GM23338 (cell line): ENCODE measurements at regions not wholly inside any gene's neighbourhood (a gene's known extent, or its start where the extent isn't known, plus 50 kb on each side); places are given as distances from the start of the nearest gene placed in this dataset.

Source experiments
- ATAC-seq: fragments of 200-7000 bp; cut with Tn5 transposase; 3 replicates; pipeline ENCODE4 v1.9.1; 2020
- DNase-seq: peaks from one replicate; pipeline ENCODE4 v3.0.0-alpha.2; 2015; ENCODE audit warnings: low spot score
- H2AFZ ChIP-seq: fragments of 200-600 bp; sonication (generic); 2 replicates; pipeline ENCODE4 v1.8.0; 2016; ENCODE audit warnings: antibody characterized with exemption, mild to moderate bottlenecking, moderate library complexity
- H3F3A ChIP-seq: fragments of 200-600 bp; sonication (generic); replicated peaks from 2 replicates; pipeline ENCODE4 v1.8.0; 2017; ENCODE audit warnings: antibody characterized with exemption, mixed run types, low read depth
- H3K27ac ChIP-seq: fragments of 200-600 bp; sonication (generic); 2 replicates; pipeline ENCODE4 v1.6.1; 2016; ENCODE audit warnings: low read depth
- H3K27me3 ChIP-seq: fragments of 200-600 bp; sonication (generic); 2 replicates; pipeline ENCODE4 v1.8.0; 2016; ENCODE audit warnings: mild to moderate bottlenecking, mixed run types, moderate library complexity; ENCODE audit not compliant: insufficient read depth
- H3K36me3 ChIP-seq: fragments of 200-600 bp; sonication (generic); 2 replicates; pipeline ENCODE4 v1.8.0; 2016; ENCODE audit warnings: mild to moderate bottlenecking; ENCODE audit not compliant: insufficient read depth
- H3K4me1 ChIP-seq: fragments of 200-600 bp; sonication (generic); 2 replicates; pipeline ENCODE4 v1.8.0; 2016; ENCODE audit warnings: mild to moderate bottlenecking, moderate library complexity; ENCODE audit not compliant: insufficient read depth
- H3K4me2 ChIP-seq: fragments of 200-600 bp; sonication (generic); 2 replicates; pipeline ENCODE4 v1.7.1; 2017; ENCODE audit warnings: mixed run types
- H3K4me3 ChIP-seq: fragments of 200-600 bp; sonication (generic); 2 replicates; pipeline ENCODE4 v1.6.1; 2016; ENCODE audit warnings: mixed run types
- H3K79me2 ChIP-seq: fragments of 200-600 bp; sonication (generic); replicated peaks from 2 replicates; pipeline ENCODE4 v1.8.0; 2017; ENCODE audit warnings: mild to moderate bottlenecking; ENCODE audit not compliant: insufficient read depth
- H3K9me2 ChIP-seq: fragments of 200-600 bp; sonication (generic); 2 replicates; pipeline ENCODE4 v1.8.0; 2017; ENCODE audit not compliant: insufficient read depth
- H4K20me1 ChIP-seq: fragments of 200-600 bp; sonication (generic); replicated peaks from 2 replicates; pipeline ENCODE4 v1.8.0; 2017; ENCODE audit warnings: mild to moderate bottlenecking; ENCODE audit not compliant: insufficient read depth
- H3K27ac Mint-ChIP-seq: 2 replicates; pipeline ENCODE4 v1.8.0; 2020; ENCODE audit warnings: inconsistent platforms, mild to moderate bottlenecking, moderate library complexity, mixed read lengths
- H3K27me3 Mint-ChIP-seq: 3 replicates; pipeline ENCODE4 v1.8.0; 2022; ENCODE audit warnings: low read depth, mild to moderate bottlenecking, moderate library complexity, mixed read lengths, inconsistent platforms; ENCODE audit not compliant: insufficient read depth, poor library complexity
- H3K36me3 Mint-ChIP-seq: 3 replicates; pipeline ENCODE4 v1.8.0; 2021; ENCODE audit warnings: low read depth, mild to moderate bottlenecking, inconsistent platforms, moderate library complexity, mixed read lengths
- H3K4me1 Mint-ChIP-seq: 3 replicates; pipeline ENCODE4 v1.8.0; 2020; ENCODE audit warnings: mild to moderate bottlenecking, inconsistent platforms, mixed read lengths
- H3K4me3 Mint-ChIP-seq: 3 replicates; pipeline ENCODE4 v1.8.0; 2021; ENCODE audit warnings: moderate library complexity, mild to moderate bottlenecking, inconsistent platforms, mixed read lengths
- H3K9me3 Mint-ChIP-seq: 3 replicates; pipeline ENCODE4 v1.8.0; 2020; ENCODE audit warnings: moderate library complexity, mild to moderate bottlenecking, inconsistent platforms, mixed read lengths
- CREB1 ChIP-seq: fragments of 250-450 bp; sonication (Bioruptor Pico); IDR thresholded peaks from 2 replicates; pipeline ENCODE4 v1.5.0; 2020; ENCODE audit warnings: low read depth, mild to moderate bottlenecking, moderate library complexity
- EZH2 ChIP-seq: fragments of 200-600 bp; sonication (generic); IDR thresholded peaks from one replicate; pipeline ENCODE4 v1.8.0; 2017; ENCODE audit warnings: antibody characterized with exemption, mild to moderate bottlenecking, low read depth; ENCODE audit not compliant: unreplicated experiment
- EZH2phosphoT487 ChIP-seq: fragments of 200-600 bp; sonication (generic); IDR thresholded peaks from one replicate; pipeline ENCODE4 v1.8.1; 2018; ENCODE audit warnings: antibody characterized with exemption; ENCODE audit not compliant: unreplicated experiment
- JUNB ChIP-seq: IDR thresholded peaks from one replicate; pipeline ENCODE4 v1.6.1; 2016; ENCODE audit warnings: antibody characterized with exemption; ENCODE audit not compliant: unreplicated experiment
- NANOG ChIP-seq: IDR thresholded peaks from 2 replicates; pipeline ENCODE4 v1.6.1; 2016; ENCODE audit warnings: antibody characterized with exemption, borderline replicate concordance
- POLR2AphosphoS5 ChIP-seq: IDR thresholded peaks from 2 replicates; pipeline ENCODE4 v1.6.1; 2016; ENCODE audit warnings: antibody characterized with exemption, low read depth
- REST ChIP-seq: IDR thresholded peaks from one replicate; pipeline ENCODE4 v1.6.1; 2018; ENCODE audit warnings: antibody characterized with exemption; ENCODE audit not compliant: unreplicated experiment
- STAT1 ChIP-seq: IDR thresholded peaks from one replicate; pipeline ENCODE4 v1.6.1; 2016; ENCODE audit warnings: antibody characterized with exemption; ENCODE audit not compliant: unreplicated experiment
- ZNF114 ChIP-seq: fragments of 250-450 bp; sonication (Bioruptor Pico); IDR thresholded peaks from 2 replicates; pipeline ENCODE4 v1.5.0; 2020; ENCODE audit warnings: mild to moderate bottlenecking, moderate library complexity
- ZNF331 ChIP-seq: fragments of 250-450 bp; sonication (Bioruptor Pico); IDR thresholded peaks from 2 replicates; pipeline ENCODE4 v1.5.0; 2020; ENCODE audit warnings: low read depth, mild to moderate bottlenecking, moderate library complexity
- TF ChIP-seq, protein P1 (sequence below): fragments of 250-450 bp; sonication (Bioruptor Pico); IDR thresholded peaks from 2 replicates; pipeline ENCODE4 v1.5.0; 2020; ENCODE audit warnings: mild to moderate bottlenecking, moderate library complexity
- TF ChIP-seq, protein P2 (sequence below): IDR thresholded peaks from 2 replicates; pipeline ENCODE4 v1.6.1; 2016; ENCODE audit warnings: antibody characterized with exemption
- TF ChIP-seq, protein P3 (sequence below), 2 experiments: fragments of 200-600 bp in 1 of 2; sonication (generic) in 1 of 2; conservative IDR thresholded peaks; 2 replicates each; pipeline versions ENCODE4 v1.5.1 to v1.6.1; 2016 to 2017; ENCODE audit warnings: antibody characterized with exemption in 2 of 2, low read depth in 2 of 2, mild to moderate bottlenecking in 2 of 2, moderate library complexity in 1 of 2

DNA sequence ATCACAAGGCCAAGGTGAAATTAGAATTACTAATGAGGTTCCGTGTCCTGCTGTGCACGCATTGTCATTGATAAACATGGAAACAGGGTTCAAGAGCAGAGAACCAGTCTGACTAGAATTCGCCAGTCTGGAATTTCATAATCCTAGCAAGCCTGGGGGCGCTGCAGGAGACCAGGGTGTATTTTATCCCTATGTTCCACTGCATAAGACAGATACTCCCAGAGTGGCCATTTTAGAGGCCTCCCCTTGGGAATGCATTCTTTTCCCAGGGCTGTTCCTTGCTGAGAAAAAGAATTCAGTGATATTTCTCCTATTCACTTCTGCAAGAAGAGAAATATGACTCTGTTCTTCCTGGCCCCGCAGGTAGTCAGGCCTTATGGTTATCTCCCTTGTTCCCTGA, 1387.7 kb downstream of the MAT2B start (continued):
- TF ChIP-seq CREB1 (CRISPR knock-in tag) = no peak

- Mint-ChIP-seq H3K4me1 (no peaks in the 10 kb centered on the region), H3K27me3 (no peaks in the 10 kb centered on the region), H3K36me3 (peaks cover 4% of the 10 kb centered on the region; the same call in 2 of the 3 replicates), H3K4me3 (no peak overlapping the region), H3K27ac (no peak overlapping the region), H3K9me3 (peaks cover 5% of the 10 kb centered on the region; the same call in 2 of the 3 replicates)
- TF ChIP-seq POLR2AphosphoS5 (no peak), STAT1 (no peak), REST (no peak), ZNF114 (CRISPR knock-in tag) (no peak), ZNF331 (CRISPR knock-in tag) (no peak), EZH2 (no peak), CREB1 (CRISPR knock-in tag) (no peak), EZH2phosphoT487 (no peak), JUNB (no peak), NANOG (no peak)
- TF ChIP-seq, protein P1, sequence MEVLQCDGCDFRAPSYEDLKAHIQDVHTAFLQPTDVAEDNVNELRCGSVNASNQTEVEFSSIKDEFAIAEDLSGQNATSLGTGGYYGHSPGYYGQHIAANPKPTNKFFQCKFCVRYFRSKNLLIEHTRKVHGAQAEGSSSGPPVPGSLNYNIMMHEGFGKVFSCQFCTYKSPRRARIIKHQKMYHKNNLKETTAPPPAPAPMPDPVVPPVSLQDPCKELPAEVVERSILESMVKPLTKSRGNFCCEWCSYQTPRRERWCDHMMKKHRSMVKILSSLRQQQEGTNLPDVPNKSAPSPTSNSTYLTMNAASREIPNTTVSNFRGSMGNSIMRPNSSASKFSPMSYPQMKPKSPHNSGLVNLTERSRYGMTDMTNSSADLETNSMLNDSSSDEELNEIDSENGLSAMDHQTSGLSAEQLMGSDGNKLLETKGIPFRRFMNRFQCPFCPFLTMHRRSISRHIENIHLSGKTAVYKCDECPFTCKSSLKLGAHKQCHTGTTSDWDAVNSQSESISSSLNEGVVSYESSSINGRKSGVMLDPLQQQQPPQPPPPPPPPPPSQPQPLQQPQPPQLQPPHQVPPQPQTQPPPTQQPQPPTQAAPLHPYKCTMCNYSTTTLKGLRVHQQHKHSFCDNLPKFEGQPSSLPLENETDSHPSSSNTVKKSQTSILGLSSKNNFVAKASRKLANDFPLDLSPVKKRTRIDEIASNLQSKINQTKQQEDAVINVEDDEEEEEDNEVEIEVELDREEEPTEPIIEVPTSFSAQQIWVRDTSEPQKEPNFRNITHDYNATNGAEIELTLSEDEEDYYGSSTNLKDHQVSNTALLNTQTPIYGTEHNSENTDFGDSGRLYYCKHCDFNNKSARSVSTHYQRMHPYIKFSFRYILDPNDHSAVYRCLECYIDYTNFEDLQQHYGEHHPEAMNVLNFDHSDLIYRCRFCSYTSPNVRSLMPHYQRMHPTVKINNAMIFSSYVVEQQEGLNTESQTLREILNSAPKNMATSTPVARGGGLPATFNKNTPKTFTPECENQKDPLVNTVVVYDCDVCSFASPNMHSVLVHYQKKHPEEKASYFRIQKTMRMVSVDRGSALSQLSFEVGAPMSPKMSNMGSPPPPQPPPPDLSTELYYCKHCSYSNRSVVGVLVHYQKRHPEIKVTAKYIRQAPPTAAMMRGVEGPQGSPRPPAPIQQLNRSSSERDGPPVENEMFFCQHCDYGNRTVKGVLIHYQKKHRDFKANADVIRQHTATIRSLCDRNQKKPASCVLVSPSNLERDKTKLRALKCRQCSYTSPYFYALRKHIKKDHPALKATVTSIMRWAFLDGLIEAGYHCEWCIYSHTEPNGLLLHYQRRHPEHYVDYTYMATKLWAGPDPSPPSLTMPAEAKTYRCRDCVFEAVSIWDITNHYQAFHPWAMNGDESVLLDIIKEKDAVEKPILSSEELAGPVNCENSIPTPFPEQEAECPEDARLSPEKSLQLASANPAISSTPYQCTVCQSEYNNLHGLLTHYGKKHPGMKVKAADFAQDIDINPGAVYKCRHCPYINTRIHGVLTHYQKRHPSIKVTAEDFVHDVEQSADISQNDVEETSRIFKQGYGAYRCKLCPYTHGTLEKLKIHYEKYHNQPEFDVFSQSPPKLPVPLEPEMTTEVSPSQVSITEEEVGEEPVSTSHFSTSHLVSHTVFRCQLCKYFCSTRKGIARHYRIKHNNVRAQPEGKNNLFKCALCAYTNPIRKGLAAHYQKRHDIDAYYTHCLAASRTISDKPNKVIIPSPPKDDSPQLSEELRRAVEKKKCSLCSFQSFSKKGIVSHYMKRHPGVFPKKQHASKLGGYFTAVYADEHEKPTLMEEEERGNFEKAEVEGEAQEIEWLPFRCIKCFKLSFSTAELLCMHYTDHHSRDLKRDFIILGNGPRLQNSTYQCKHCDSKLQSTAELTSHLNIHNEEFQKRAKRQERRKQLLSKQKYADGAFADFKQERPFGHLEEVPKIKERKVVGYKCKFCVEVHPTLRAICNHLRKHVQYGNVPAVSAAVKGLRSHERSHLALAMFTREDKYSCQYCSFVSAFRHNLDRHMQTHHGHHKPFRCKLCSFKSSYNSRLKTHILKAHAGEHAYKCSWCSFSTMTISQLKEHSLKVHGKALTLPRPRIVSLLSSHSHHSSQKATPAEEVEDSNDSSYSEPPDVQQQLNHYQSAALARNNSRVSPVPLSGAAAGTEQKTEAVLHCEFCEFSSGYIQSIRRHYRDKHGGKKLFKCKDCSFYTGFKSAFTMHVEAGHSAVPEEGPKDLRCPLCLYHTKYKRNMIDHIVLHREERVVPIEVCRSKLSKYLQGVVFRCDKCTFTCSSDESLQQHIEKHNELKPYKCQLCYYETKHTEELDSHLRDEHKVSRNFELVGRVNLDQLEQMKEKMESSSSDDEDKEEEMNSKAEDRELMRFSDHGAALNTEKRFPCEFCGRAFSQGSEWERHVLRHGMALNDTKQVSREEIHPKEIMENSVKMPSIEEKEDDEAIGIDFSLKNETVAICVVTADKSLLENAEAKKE = no peak
- TF ChIP-seq, protein P2, sequence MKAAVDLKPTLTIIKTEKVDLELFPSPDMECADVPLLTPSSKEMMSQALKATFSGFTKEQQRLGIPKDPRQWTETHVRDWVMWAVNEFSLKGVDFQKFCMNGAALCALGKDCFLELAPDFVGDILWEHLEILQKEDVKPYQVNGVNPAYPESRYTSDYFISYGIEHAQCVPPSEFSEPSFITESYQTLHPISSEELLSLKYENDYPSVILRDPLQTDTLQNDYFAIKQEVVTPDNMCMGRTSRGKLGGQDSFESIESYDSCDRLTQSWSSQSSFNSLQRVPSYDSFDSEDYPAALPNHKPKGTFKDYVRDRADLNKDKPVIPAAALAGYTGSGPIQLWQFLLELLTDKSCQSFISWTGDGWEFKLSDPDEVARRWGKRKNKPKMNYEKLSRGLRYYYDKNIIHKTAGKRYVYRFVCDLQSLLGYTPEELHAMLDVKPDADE = no peak
- TF ChIP-seq, protein P3, sequence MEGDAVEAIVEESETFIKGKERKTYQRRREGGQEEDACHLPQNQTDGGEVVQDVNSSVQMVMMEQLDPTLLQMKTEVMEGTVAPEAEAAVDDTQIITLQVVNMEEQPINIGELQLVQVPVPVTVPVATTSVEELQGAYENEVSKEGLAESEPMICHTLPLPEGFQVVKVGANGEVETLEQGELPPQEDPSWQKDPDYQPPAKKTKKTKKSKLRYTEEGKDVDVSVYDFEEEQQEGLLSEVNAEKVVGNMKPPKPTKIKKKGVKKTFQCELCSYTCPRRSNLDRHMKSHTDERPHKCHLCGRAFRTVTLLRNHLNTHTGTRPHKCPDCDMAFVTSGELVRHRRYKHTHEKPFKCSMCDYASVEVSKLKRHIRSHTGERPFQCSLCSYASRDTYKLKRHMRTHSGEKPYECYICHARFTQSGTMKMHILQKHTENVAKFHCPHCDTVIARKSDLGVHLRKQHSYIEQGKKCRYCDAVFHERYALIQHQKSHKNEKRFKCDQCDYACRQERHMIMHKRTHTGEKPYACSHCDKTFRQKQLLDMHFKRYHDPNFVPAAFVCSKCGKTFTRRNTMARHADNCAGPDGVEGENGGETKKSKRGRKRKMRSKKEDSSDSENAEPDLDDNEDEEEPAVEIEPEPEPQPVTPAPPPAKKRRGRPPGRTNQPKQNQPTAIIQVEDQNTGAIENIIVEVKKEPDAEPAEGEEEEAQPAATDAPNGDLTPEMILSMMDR (conservative IDR thresholded peaks at IDR 0.05; ENCODE audit: low read depth in 2 of 2) = no peak
- ATAC-seq (no peak), DNase-seq (no peak)
- Histone ChIP-seq H3K27ac (no peak overlapping the region), H3K4me2 (no peak overlapping the region), H3K4me3 (no peak overlapping the region), H2AFZ (no peak overlapping the region), H4K20me1 (no peaks in the 10 kb centered on the region), H3K9me2 (no peaks in the 10 kb centered on the region), H3K36me3 (no peaks in the 10 kb centered on the region), H3K27me3 (no peaks in the 10 kb centered on the region), H3K4me1 (no peaks in the 10 kb centered on the region), H3F3A (no peaks in the 10 kb centered on the region), H3K79me2 (no peaks in the 10 kb centered on the region)
Measured at GRCh38 chr5:164898705-164899104, 1393.3 kb downstream of the MAT2B start.
